ENCODE measurements at regions not wholly inside any gene's neighbourhood (a gene's known extent, or its start where the extent isn't known, plus 50 kb on each side); places are given as distances from the start of the nearest gene placed in this dataset.

- TF ChIP-seq POLR2A (IDR thresholded peaks at IDR 0.05) (no peak), EP300 (IDR thresholded peaks at IDR 0.05) (no peak)
Measured at GRCh38 chr5:125484272-125484741, 737.9 kb upstream of the ZNF608 start.

Measured in suprapubic skin (tissue), 2 donors.